HepG2 (cell line): ENCODE measurements at regions not wholly inside any gene's neighbourhood (a gene's known extent, or its start where the extent isn't known, plus 50 kb on each side); places are given as distances from the start of the nearest gene placed in this dataset.

ENCODE experiments used
- ATAC-seq: fragments of 200-7000 bp; cut with Tn5 transposase; 3 replicates; pipeline ENCODE4 v1.9.1; 2020; ENCODE audit warnings: mild to moderate bottlenecking, moderate library complexity
- BruUV-seq: library from RNA; stranded (reverse); fragments of 400-500 nt; replicated peaks from 2 replicates; lab custom pipeline; 2021; lab: Mats Ljungman, UMichigan
- CTCF ChIA-PET: fragments of 300-600 bp; formaldehyde crosslinking; extraction: SDS; loops from one replicate; lab custom pipeline; 2021; ENCODE audit warnings: low total read pairs, inconsistent platforms, low intra/inter-chr PET ratio; lab: Yijun Ruan, JAX
- POLR2A ChIA-PET: fragments of 350-600 bp; sonication (Branson Sonifier 250); formaldehyde crosslinking; loops from one replicate; lab custom pipeline; 2020; ENCODE audit warnings: antibody characterized with exemption, inconsistent platforms; lab: Yijun Ruan, JAX
- DNase-seq: peaks from one replicate; pipeline ENCODE4 v3.0.0-alpha.2; 2015; ENCODE audit warnings: low spot score
- FAIRE-seq: peaks from 3 replicates; lab custom pipeline; 2011; peaks lifted over from hg19 to GRCh38; lab: Jason Lieb, UNC
- H2AFZ ChIP-seq: one replicate; pipeline ENCODE4 v1.6.1; 2011; ENCODE audit warnings: low read length, inconsistent platforms
- H3K27ac ChIP-seq: fragments of 300-600 bp; 3 replicates; pipeline ENCODE4 v1.8.0; 2011; ENCODE audit warnings: mixed run types, mild to moderate bottlenecking, mixed read lengths, low read length, inconsistent platforms; ENCODE audit not compliant: insufficient read depth; ENCODE audit errors: extremely low read length
- H3K27me3 ChIP-seq, 2 experiments: fragments of 200-600 bp in 1 of 2; 2 replicates in 1 of 2; 3 replicates in 1 of 2; pipeline versions ENCODE4 v1.6.0 to v1.8.0; 2011; ENCODE audit warnings: low read length in 2 of 2, mild to moderate bottlenecking in 2 of 2, moderate library complexity in 2 of 2, inconsistent platforms in 1 of 2; ENCODE audit not compliant: insufficient read depth in 2 of 2, control insufficient read depth in 1 of 2
- H3K36me3 ChIP-seq, 2 experiments: fragments of 200-600 bp in 1 of 2; replicated peaks in 1 of 2; 2 replicates in 1 of 2; 3 replicates in 1 of 2; pipeline versions ENCODE4 v1.5.1 to v1.8.0; 2011; ENCODE audit warnings: low read length in 2 of 2, inconsistent platforms in 1 of 2; ENCODE audit not compliant: insufficient read depth in 2 of 2, control insufficient read depth in 1 of 2
- H3K4me1 ChIP-seq: 2 replicates; pipeline ENCODE4 v1.5.1; 2012; ENCODE audit warnings: low read length, inconsistent platforms; ENCODE audit not compliant: insufficient read depth
- H3K4me2 ChIP-seq: 2 replicates; pipeline ENCODE4 v1.6.0; 2011; ENCODE audit warnings: low read depth, low read length, inconsistent platforms
- H3K4me3 ChIP-seq, 3 experiments: fragments of 200-600 bp in 1 of 3; sonication (generic), shearing (Covaris generic) in 1 of 3; replicated peaks in 1 of 3; 2 replicates each; pipeline ENCODE4 v1.5.1; 2011 to 2016; ENCODE audit warnings: low read length in 3 of 3, inconsistent platforms in 2 of 3, low read depth in 2 of 3, mild to moderate bottlenecking in 2 of 3, control low read depth in 1 of 3, mixed read lengths in 1 of 3; ENCODE audit not compliant: insufficient read depth in 1 of 3
- H3K79me2 ChIP-seq: one replicate; pipeline ENCODE4 v1.6.1; 2011; ENCODE audit warnings: low read length, inconsistent platforms; ENCODE audit not compliant: insufficient read depth
- H3K9ac ChIP-seq: 2 replicates; pipeline ENCODE4 v1.6.0; 2011; ENCODE audit warnings: mild to moderate bottlenecking, low read depth, low read length, inconsistent platforms; ENCODE audit not compliant: insufficient read depth
- H3K9me3 ChIP-seq: 2 replicates; pipeline ENCODE4 v1.5.1; 2012; ENCODE audit warnings: mild to moderate bottlenecking, low read length
- H4K20me1 ChIP-seq: 2 replicates; pipeline ENCODE4 v1.6.0; 2011; ENCODE audit warnings: inconsistent platforms, mild to moderate bottlenecking, low read length, moderate library complexity; ENCODE audit not compliant: insufficient read depth
- KLF13 ChIP-seq: sonication (generic); formaldehyde crosslinking; IDR thresholded peaks from 2 replicates; pipeline ENCODE4 v1.4.0; 2020; ENCODE audit warnings: mild to moderate bottlenecking, missing genetic modification reagents
- MTF1 ChIP-seq: sonication (generic); formaldehyde crosslinking; IDR thresholded peaks from 2 replicates; pipeline ENCODE4 v1.5.0; 2020; ENCODE audit warnings: missing genetic modification reagents
- ZNF878 ChIP-seq: sonication (generic); formaldehyde crosslinking; IDR thresholded peaks from 2 replicates; pipeline ENCODE4 v1.8.1; 2023; ENCODE audit warnings: mild to moderate bottlenecking, missing genetic modification reagents, moderate library complexity
- WGBS: methylation state at CpG from one replicate; pipeline ENCODE4 v1.1.6; 2017; ENCODE audit warnings: low lambda C conversion rate; 5-methylcytosine and 5-hydroxymethylcytosine counted together
- in situ Hi-C: cut with HindIII; loops from 2 replicates; pipeline ENCODE4 v1.10.0; 2017; ENCODE audit warnings: low pct_unique_long_range_greater_than_20kb; ENCODE audit not compliant: extremely low pct_ligation_motif_present
- intact Hi-C: fragments of 100-400 bp; cut with micrococcal nuclease; formaldehyde crosslinking; loops from one replicate; pipeline ENCODE4 v1.10.0; 2022; ENCODE audit not compliant: unreplicated experiment
- TF ChIP-seq, protein P1 (sequence below): IDR thresholded peaks from 2 replicates; pipeline ENCODE4 v1.6.1; 2016; ENCODE audit warnings: low read depth, control low read depth
- TF ChIP-seq, protein P2 (sequence below): sonication (generic); formaldehyde crosslinking; IDR thresholded peaks from 2 replicates; pipeline ENCODE4 v1.8.1; 2023; ENCODE audit warnings: missing genetic modification reagents, mild to moderate bottlenecking, borderline replicate concordance

DNA sequence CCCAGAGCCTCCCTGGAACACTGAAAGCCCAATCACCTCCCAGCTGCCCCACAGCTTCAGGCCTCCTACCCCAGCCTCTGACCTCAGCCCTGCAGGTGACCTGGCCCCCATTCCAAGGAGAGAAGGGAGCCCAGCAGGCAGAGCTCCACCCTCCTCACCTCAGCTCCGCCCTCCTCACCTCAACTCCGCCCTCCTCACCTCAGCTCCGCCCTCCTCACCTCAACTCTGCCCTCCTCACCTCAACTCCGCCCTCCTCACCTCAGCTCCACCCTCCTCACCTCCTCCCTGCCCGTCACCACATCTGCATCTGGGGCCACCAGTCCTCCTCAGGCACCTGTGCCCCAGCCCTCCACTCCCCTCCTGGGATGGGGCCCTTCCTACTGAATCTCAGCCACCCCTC is 112.2 kb upstream of the SFSWAP start (continued):
- TF ChIP-seq, protein P1, sequence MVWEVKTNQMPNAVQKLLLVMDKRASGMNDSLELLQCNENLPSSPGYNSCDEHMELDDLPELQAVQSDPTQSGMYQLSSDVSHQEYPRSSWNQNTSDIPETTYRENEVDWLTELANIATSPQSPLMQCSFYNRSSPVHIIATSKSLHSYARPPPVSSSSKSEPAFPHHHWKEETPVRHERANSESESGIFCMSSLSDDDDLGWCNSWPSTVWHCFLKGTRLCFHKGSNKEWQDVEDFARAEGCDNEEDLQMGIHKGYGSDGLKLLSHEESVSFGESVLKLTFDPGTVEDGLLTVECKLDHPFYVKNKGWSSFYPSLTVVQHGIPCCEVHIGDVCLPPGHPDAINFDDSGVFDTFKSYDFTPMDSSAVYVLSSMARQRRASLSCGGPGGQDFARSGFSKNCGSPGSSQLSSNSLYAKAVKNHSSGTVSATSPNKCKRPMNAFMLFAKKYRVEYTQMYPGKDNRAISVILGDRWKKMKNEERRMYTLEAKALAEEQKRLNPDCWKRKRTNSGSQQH (CRISPR knock-in tag), result no peak
- TF ChIP-seq, protein P2, sequence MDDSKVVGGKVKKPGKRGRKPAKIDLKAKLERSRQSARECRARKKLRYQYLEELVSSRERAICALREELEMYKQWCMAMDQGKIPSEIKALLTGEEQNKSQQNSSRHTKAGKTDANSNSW (CRISPR knock-in tag), result no peak
- TF ChIP-seq MTF1 (no peak), ZNF878 (CRISPR knock-in tag) (no peak)
- TF ChIP-seq, all 625 proteins: peak for 0

DNA sequence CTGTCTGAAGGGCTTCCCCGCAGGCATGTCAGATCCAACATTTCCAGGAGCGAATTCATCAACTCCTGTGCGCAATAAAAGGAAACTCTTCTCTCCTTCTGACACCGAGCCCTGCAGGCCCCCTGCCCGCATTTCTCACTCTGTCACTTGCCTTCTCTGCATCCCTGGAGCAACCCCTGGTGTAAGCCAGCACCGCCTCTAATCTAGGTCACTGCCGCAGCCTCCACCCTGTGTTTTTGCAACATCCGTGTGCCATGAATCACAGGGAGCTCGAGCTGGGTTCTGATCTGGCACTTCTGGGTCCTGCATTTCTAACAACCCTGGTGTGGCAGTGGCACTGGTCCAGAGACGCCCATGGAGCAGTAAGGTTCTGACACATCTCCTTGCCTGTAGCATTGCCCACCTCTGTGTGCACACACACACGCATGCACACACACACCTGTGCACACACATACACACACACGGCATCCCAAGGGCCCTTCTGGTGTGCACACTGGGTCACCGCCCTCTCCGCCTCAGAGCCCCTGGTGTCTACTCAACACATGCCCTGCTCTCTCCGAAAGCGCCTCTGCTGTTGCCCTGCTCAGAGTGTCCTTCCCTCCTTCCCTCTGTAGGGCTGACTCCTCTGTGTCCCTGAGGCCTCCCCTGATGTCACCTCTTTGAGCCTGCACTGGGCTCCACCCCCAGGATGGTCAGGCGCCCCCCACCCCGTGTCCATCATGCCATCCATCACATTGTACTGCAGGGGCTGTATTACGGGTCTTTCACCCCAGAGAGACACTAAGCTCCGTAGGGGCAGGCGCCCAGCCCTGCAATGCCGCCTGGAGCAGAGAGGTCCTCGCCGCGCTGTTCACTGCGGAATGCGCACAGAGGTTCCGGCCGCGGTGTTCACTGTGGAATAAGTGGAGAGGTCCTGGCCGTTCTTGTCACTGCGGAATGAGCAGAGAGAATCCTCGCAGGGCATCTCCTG is 111.4 kb upstream of the SFSWAP start:
- H4K20me1 ChIP-seq, result no peaks in the 10 kb centered on the region
- CTCF ChIA-PET, result no interaction called here
- no peak overlapping the region for H3K27ac ChIP-seq
- ATAC-seq, result no peak
- H3K4me2 ChIP-seq, result no peak overlapping the region
- H3K79me2 ChIP-seq, result no peaks in the 10 kb centered on the region
- H2AFZ ChIP-seq, result no peak overlapping the region
- no peak for TF ChIP-seq KLF13 (CRISPR knock-in tag)
- DNase-seq, result no peak
- BruUV-seq, result no TSS peak
- no peak overlapping the region for H3K4me3 ChIP-seq
- H3K36me3 ChIP-seq, result no peaks in the 10 kb centered on the region
- no peak for FAIRE-seq
- H3K9ac ChIP-seq, result no peak overlapping the region
- H3K4me1 ChIP-seq, result no peaks in the 10 kb centered on the region
- POLR2A ChIA-PET, result no interaction called here
- intact Hi-C loops (loop anchor here (10.0 kb wide), 1 partner anchor 235 kb away; no protein-coding TSS in a partner anchor), in situ Hi-C loops (loop anchor here (25.0 kb wide), 1 partner anchor 413 kb away; no protein-coding TSS in a partner anchor)
- H3K27me3 ChIP-seq, result peaks cover 2 to 62% of the 10 kb centered on the region in 2 experiments; a peak in 4 of 5 replicates
- 51% methylated on average over 31 of the region's 33 CpGs for WGBS
- no peaks in the 10 kb centered on the region for H3K9me3 ChIP-seq
